ENCODE measurements at regions not wholly inside any gene's neighbourhood (a gene's known extent, or its start where the extent isn't known, plus 50 kb on each side); places are given as distances from the start of the nearest gene placed in this dataset.

- TF ChIP-seq CTCF (IDR thresholded peaks at IDR 0.05; ENCODE audit: poor library complexity, severe bottlenecking) (no peak), REST (IDR thresholded peaks at IDR 0.05; ENCODE audit: borderline replicate concordance) (no peak)
Observed at GRCh38 chr11:92589512-92589911, 364.9 kb downstream of the FAT3 start.

All from neural cell (in vitro differentiated cells).